Adrenal gland (tissue), 9 donors: ENCODE measurements at regions not wholly inside any gene's neighbourhood (a gene's known extent, or its start where the extent isn't known, plus 50 kb on each side); places are given as distances from the start of the nearest gene placed in this dataset.

Experiments used
- DNase-seq, 7 donors: peaks; one replicate each; pipeline ENCODE4 v3.0.0-alpha.2; 2019 to 2020
- H3K27ac ChIP-seq, 5 donors: fragments of 200-600 bp; sonication (generic) in 4 of 5; 1 replicate in 3 of 5; 2 replicates in 2 of 5; pipeline versions ENCODE4 v1.5.1 to v1.8.0; 2016 to 2020; ENCODE audit warnings: mild to moderate bottlenecking in 1 of 5
- H3K27me3 ChIP-seq: fragments of 200-600 bp; 2 replicates; pipeline ENCODE4 v1.8.0; 2021
- H3K36me3 ChIP-seq, 2 donors: fragments of 200-600 bp; replicated peaks in 1 of 2; 1 replicate in 1 of 2; 2 replicates in 1 of 2; pipeline versions ENCODE4 v1.5.1 to v1.8.0; 2018 to 2022
- H3K4me1 ChIP-seq, 2 donors: fragments of 200-600 bp; replicated peaks in 1 of 2; 1 replicate in 1 of 2; 2 replicates in 1 of 2; pipeline versions ENCODE4 v1.5.1 to v1.8.0; 2018 to 2021
- H3K4me3 ChIP-seq, 4 donors: fragments of 200-600 bp; sonication (generic) in 3 of 4; one replicate each; pipeline ENCODE4 v1.5.1; 2016 to 2018
- H3K9me3 ChIP-seq, 3 donors: fragments of 200-600 bp; sonication (generic) in 1 of 3; replicated peaks in 1 of 3; 1 replicate in 2 of 3; 2 replicates in 1 of 3; pipeline versions ENCODE4 v1.5.1 to v1.8.0; 2016 to 2021
- POLR2A ChIP-seq, 2 donors: fragments of 450-650 bp; IDR thresholded peaks; one replicate each; pipeline ENCODE4 v1.6.1; 2017; ENCODE audit warnings: antibody characterized with exemption in 2 of 2, mild to moderate bottlenecking in 2 of 2, moderate library complexity in 1 of 2
- WGBS, 4 donors: extraction: QIAGEN DNeasy Blood & Tissue Kit in 2 of 4; methylation state at CpG; one replicate each; pipeline versions ENCODE4 v1.1.5 to v1.1.7; 2013 to 2017; 5-methylcytosine and 5-hydroxymethylcytosine counted together
- intact Hi-C, 2 donors: fragments of 100-400 bp; cut with DNase I; formaldehyde crosslinking; loops; one replicate each; pipeline versions ENCODE4 v1.14.1 to v1.15.0; 2022 to 2023
- TF ChIP-seq, protein P1 (sequence below), 6 experiments: fragments of 450-650 bp in 4 of 6; fragments of 200-600 bp in 2 of 6; sonication (generic) in 1 of 6; IDR thresholded peaks; 1 replicate in 5 of 6; 2 replicates in 1 of 6; pipeline versions ENCODE4 v1.5.1 to v1.8.0; 2016 to 2021; ENCODE audit warnings: antibody characterized with exemption in 6 of 6, mild to moderate bottlenecking in 2 of 6, moderate library complexity in 1 of 6
- donor health status: healthy with polysubstance abuse.
- donor health status: Bipolar disorder and iron deficiency.
- donor health status: DM: yes; HTN: yes; CAD: no.
- donor health status: DM: no; HTN: no; CAD: no.
- donor health status: DM: no; HTN: no; CAD: no.

DNA sequence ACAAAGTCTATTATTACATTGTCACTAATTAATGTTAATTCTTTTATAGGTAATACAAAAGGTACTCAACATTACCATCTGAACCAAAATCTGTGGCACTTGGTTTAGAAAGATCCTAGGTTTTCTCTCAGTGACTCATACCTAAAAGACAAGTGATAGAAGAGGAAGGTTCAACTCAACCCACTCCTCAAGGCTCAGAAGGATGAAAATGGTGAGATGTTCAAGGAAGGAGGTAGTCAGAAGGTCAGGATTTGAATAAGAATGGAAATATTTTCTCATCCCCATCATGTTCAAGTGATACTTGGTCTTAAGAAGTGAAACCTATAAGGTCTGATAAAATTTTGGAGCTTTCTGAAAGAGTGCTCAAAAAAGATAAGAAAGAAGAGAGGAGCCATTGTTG is 86.4 kb upstream of the FBXO11 start:
- no peaks in the 10 kb centered on the region for H3K4me1 ChIP-seq
- no peak for DNase-seq
- H3K27me3 ChIP-seq: no peaks in the 10 kb centered on the region
- intact Hi-C loops: no loop called here
- H3K27ac ChIP-seq: no peak overlapping the region
- H3K36me3 ChIP-seq: no peaks in the 10 kb centered on the region
- TF ChIP-seq, protein P1, sequence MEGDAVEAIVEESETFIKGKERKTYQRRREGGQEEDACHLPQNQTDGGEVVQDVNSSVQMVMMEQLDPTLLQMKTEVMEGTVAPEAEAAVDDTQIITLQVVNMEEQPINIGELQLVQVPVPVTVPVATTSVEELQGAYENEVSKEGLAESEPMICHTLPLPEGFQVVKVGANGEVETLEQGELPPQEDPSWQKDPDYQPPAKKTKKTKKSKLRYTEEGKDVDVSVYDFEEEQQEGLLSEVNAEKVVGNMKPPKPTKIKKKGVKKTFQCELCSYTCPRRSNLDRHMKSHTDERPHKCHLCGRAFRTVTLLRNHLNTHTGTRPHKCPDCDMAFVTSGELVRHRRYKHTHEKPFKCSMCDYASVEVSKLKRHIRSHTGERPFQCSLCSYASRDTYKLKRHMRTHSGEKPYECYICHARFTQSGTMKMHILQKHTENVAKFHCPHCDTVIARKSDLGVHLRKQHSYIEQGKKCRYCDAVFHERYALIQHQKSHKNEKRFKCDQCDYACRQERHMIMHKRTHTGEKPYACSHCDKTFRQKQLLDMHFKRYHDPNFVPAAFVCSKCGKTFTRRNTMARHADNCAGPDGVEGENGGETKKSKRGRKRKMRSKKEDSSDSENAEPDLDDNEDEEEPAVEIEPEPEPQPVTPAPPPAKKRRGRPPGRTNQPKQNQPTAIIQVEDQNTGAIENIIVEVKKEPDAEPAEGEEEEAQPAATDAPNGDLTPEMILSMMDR (IDR thresholded peaks at IDR 0.05): no peak
- no peak for TF ChIP-seq POLR2A (IDR thresholded peaks at IDR 0.05)
- H3K9me3 ChIP-seq: no peaks in the 10 kb centered on the region
- H3K4me3 ChIP-seq: no peak overlapping the region

DNA sequence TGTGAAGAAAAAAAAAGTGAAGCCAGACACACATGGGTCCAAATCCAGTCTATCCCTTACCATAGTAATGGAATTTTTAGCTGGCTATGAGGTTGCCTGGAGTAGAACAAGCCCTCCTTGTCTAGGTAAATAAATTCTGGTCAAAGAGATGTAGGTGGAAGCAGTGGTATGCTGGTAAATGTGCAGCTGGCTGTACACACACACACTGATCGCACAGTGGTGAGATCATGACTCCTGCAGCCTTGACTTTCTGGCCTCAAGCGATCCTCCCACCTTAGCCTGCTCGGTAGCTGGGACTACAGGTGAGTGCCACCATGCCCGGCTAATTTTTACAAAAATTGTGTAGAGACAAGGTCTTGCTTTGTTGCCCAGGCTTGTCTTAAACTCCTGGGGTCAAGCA is 90.5 kb upstream of the FBXO11 start:
- Histone ChIP-seq H3K36me3 (no peaks in the 10 kb centered on the region), H3K9me3 (no peaks in the 10 kb centered on the region), H3K27ac (no peak overlapping the region), H3K27me3 (no peaks in the 10 kb centered on the region), H3K4me3 (no peak overlapping the region), H3K4me1 (no peaks in the 10 kb centered on the region)
- 72 to 77% (median 75%) methylated on average over 3 to 4 of the region's 4 CpGs for WGBS, 4 donors
- TF ChIP-seq, protein P1 (IDR thresholded peaks at IDR 0.05): no peak
- TF ChIP-seq POLR2A (IDR thresholded peaks at IDR 0.05): no peak
- no peak for DNase-seq
- intact Hi-C loops: no loop called here

DNA sequence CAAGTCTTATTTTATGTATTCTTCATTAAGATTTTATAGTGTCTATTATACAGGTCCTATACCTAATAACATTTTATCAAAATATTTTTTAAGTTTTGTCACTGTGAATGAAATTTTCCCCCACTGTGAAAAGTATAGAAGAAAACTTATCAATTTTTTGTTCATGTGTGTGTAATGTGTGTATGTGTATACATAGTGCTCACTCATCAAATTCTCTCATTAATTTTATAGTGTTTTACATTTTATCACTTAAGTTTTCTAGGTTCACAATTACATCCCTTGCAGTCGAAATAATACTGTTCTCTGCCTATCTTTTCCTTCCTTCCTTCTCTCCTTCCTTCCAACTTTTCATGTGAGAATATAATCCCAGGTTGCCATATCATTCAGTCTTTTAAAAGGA is 93.2 kb upstream of the FBXO11 start:
- H3K27me3 ChIP-seq: no peaks in the 10 kb centered on the region
- no peak overlapping the region for H3K27ac ChIP-seq
- intact Hi-C loops: no loop called here
- TF ChIP-seq, protein P1 (IDR thresholded peaks at IDR 0.05): no peak
- no peak for TF ChIP-seq POLR2A (IDR thresholded peaks at IDR 0.05)
- H3K4me1 ChIP-seq: no peaks in the 10 kb centered on the region
- 75 to 84% (median 83%) methylated on average over 1 of the region's 1 CpG for WGBS, 4 donors
- H3K4me3 ChIP-seq: no peak overlapping the region
- no peaks in the 10 kb centered on the region for H3K36me3 ChIP-seq
- no peak for DNase-seq
- H3K9me3 ChIP-seq: no peaks in the 10 kb centered on the region

- H3K4me1 ChIP-seq: no peaks in the 10 kb centered on the region
- no peak overlapping the region for H3K4me3 ChIP-seq
- H3K27ac ChIP-seq: no peak overlapping the region
- DNase-seq: no peak
- no peaks in the 10 kb centered on the region for H3K9me3 ChIP-seq
- H3K36me3 ChIP-seq: no peaks in the 10 kb centered on the region
- TF ChIP-seq, protein P1 (IDR thresholded peaks at IDR 0.05): no peak
- no peak for TF ChIP-seq POLR2A (IDR thresholded peaks at IDR 0.05)
- no peaks in the 10 kb centered on the region for H3K27me3 ChIP-seq
- intact Hi-C loops: no loop called here
Measured at GRCh38 chr2:48001498-48001897, 95.2 kb upstream of the FBXO11 start.
